ENCODE measurements at regions not wholly inside any gene's neighbourhood (a gene's known extent, or its start where the extent isn't known, plus 50 kb on each side); places are given as distances from the start of the nearest gene placed in this dataset.

GRCh38 chr11:70746351-70746750 is 348.0 kb downstream of the CTTN start:
- DNase-seq (ENCODE audit: insufficient read length, low spot score) (no peak), FAIRE-seq (no peak)
- no peak for TF ChIP-seq POLR2A (IDR thresholded peaks at IDR 0.05; ENCODE audit: low read depth, low read length)

- no peak for TF ChIP-seq POLR2A (IDR thresholded peaks at IDR 0.05; ENCODE audit: low read depth, low read length)
- DNase-seq (ENCODE audit: insufficient read length, low spot score) (no peak), FAIRE-seq (no peak)
Observed at GRCh38 chr11:70747285-70747684, 349.0 kb downstream of the CTTN start.

GRCh38 chr11:70747921-70748320 is 349.6 kb downstream of the CTTN start:
- FAIRE-seq (no peak), DNase-seq (ENCODE audit: insufficient read length, low spot score) (no peak)
- no peak for TF ChIP-seq POLR2A (IDR thresholded peaks at IDR 0.05; ENCODE audit: low read depth, low read length)

GRCh38 chr11:70751142-70751734 is 352.9 kb downstream of the CTTN start:
- no peak for DNase-seq (ENCODE audit: insufficient read length, low spot score)
- FAIRE-seq = no peak
- TF ChIP-seq POLR2A (IDR thresholded peaks at IDR 0.05; ENCODE audit: low read depth, low read length) = no peak

GRCh38 chr11:70755410-70756158 is 357.3 kb downstream of the CTTN start:
- no peak for FAIRE-seq
- DNase-seq (ENCODE audit: insufficient read length, low spot score) = peak; percentile 83
- no peak for TF ChIP-seq POLR2A (IDR thresholded peaks at IDR 0.05; ENCODE audit: low read depth, low read length)

- TF ChIP-seq POLR2A (IDR thresholded peaks at IDR 0.05; ENCODE audit: low read depth, low read length) = no peak
- DNase-seq (ENCODE audit: insufficient read length, low spot score) (no peak), FAIRE-seq (no peak)
Observed at GRCh38 chr11:70756341-70756740, 358.0 kb downstream of the CTTN start.

GRCh38 chr11:70756756-70757155 is 358.4 kb downstream of the CTTN start:
- FAIRE-seq (no peak), DNase-seq (ENCODE audit: insufficient read length, low spot score) (no peak)
- TF ChIP-seq POLR2A (IDR thresholded peaks at IDR 0.05; ENCODE audit: low read depth, low read length) = no peak

- TF ChIP-seq POLR2A (IDR thresholded peaks at IDR 0.05; ENCODE audit: low read depth, low read length) = no peak
Observed at GRCh38 chr11:70757241-70757640, 358.9 kb downstream of the CTTN start.

GRCh38 chr11:70758206-70758605 is 359.9 kb downstream of the CTTN start:
- DNase-seq (ENCODE audit: insufficient read length, low spot score) (no peak), FAIRE-seq (no peak)
- no peak for TF ChIP-seq POLR2A (IDR thresholded peaks at IDR 0.05; ENCODE audit: low read depth, low read length)

More at GRCh38 chr11:70757241-70757640, 358.9 kb downstream of the CTTN start:
- FAIRE-seq = no peak
- DNase-seq (ENCODE audit: insufficient read length, low spot score) = no peak

GRCh38 chr11:70759846-70760245 is 361.5 kb downstream of the CTTN start:
- DNase-seq (ENCODE audit: insufficient read length, low spot score) (no peak), FAIRE-seq (no peak)
- no peak for TF ChIP-seq POLR2A (IDR thresholded peaks at IDR 0.05; ENCODE audit: low read depth, low read length)

- TF ChIP-seq POLR2A (IDR thresholded peaks at IDR 0.05; ENCODE audit: low read depth, low read length) = no peak
- DNase-seq (ENCODE audit: insufficient read length, low spot score) (no peak), FAIRE-seq (no peak)
Observed at GRCh38 chr11:70760416-70761020, 362.2 kb downstream of the CTTN start.

GRCh38 chr11:70761094-70761907 is 363.0 kb downstream of the CTTN start:
- no peak for TF ChIP-seq POLR2A (IDR thresholded peaks at IDR 0.05; ENCODE audit: low read depth, low read length)
- no peak for FAIRE-seq
- no peak for DNase-seq (ENCODE audit: insufficient read length, low spot score)

- DNase-seq (ENCODE audit: insufficient read length, low spot score) = no peak
- FAIRE-seq = no peak
- TF ChIP-seq POLR2A (IDR thresholded peaks at IDR 0.05; ENCODE audit: low read depth, low read length) = no peak
Observed at GRCh38 chr11:70761908-70762337, 363.6 kb downstream of the CTTN start.

- no peak for DNase-seq (ENCODE audit: insufficient read length, low spot score)
- no peak for FAIRE-seq
- no peak for TF ChIP-seq POLR2A (IDR thresholded peaks at IDR 0.05; ENCODE audit: low read depth, low read length)
Observed at GRCh38 chr11:70762810-70763209, 364.5 kb downstream of the CTTN start.
